Activated gamma-delta T cell treated with Interleukin-2 at 50 U/mL for 16 hours (primary cell): ENCODE measurements at regions not wholly inside any gene's neighbourhood (a gene's known extent, or its start where the extent isn't known, plus 50 kb on each side); places are given as distances from the start of the nearest gene placed in this dataset.
"Not testable (repeated sequence)": the region's sequence is repeated elsewhere in the genome, so short reads cannot be mapped to it uniquely, and the experiment has no call there.

Experiments used
- DNase-seq: peaks from one replicate; pipeline ENCODE4 v3.0.0-alpha.2; 2020

DNA sequence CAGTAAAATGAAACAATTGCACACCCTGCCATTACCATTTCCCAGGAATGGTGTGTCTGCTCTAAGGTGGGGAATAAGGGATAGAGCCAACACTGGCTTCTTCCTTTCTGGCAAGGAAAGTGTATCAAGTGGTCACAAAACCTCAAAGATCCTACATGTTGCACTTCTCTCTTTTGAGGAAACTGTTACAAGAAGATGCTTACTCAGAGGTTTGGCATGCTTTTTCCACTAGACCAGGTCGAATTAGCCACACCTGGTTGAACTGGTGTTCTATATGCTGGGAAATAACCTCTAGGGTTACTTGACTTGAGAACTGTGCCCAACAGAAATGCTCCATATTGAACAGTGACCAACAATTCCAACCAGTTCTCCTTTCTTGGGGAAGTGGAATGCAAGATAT lies 102.9 kb downstream of the LRRN1 start:
- no peak for DNase-seq

- no peak for DNase-seq
These were observed 106.9 kb downstream of the LRRN1 start for GRCh38 chr3:3906171-3906570.

GRCh38 chr3:3907023-3907422 lies 107.8 kb downstream of the LRRN1 start:
- DNase-seq, result no peak

- no peak for DNase-seq
These were observed 119.5 kb downstream of the LRRN1 start for GRCh38 chr3:3918763-3919162.

GRCh38 chr3:3919316-3919715 lies 120.1 kb downstream of the LRRN1 start:
- DNase-seq, result no peak

DNA sequence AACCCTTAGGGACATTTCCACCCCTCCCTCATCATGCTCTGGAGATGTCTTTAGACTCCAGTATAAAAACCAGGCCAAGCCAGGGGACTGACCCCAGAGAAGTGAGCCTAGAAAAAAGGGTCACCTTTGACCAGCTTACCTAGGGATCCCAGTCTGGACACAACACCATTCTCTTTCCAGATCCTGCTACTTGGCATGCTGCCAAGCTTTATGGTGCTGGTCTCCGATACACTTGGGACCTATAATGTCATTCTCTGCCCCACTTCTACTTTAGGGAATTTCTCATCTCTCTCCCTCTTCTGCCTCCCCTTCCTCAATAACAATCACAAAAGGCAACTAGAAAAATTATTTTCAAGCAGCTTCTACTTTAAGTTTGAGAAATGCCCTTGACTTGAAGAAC lies 124.4 kb downstream of the LRRN1 start:
- no peak for DNase-seq

DNA sequence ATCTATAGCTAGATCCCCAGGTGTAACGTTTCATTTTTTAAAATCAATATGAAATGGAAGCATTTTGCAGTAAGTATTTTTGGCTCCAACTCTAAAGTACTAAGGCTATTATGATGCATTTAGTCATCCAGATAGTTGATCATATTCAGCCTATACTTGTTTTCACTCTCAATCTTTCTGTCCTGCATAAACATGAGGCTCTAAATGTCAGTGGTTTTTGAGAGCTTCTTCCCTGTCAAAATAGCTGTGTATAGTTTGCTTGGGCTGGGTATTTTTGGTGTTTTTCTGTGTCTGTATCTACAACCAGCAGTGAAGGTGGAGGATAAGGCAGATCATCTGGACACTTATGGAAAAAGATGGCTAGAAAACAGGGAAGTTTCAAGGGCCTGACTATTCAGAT lies 128.0 kb downstream of the LRRN1 start:
- DNase-seq, result no peak

- no peak for DNase-seq
These were observed 128.7 kb downstream of the LRRN1 start for GRCh38 chr3:3927965-3928364.

DNA sequence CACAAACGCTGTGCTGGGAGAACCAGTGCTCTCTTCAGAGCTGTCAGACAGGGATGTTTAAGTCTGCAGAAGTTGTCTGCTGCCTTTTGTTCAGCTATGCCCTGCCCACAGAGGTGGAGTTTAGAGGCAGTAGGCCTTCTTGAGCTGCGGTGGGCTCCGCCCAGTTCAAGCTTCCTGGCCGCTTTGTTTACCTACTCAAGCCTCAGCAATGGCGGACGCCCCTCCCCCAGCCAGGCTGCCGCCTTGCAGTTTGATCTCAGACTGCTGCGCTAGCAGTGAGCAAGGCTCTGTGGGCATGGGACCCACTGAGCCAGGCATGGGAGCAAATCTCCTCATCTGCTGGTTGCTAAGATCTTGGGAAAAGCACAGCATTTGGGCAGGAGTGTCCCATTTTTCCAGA lies 142.1 kb downstream of the LRRN1 start:
- DNase-seq, result not testable (repeated sequence)

DNA sequence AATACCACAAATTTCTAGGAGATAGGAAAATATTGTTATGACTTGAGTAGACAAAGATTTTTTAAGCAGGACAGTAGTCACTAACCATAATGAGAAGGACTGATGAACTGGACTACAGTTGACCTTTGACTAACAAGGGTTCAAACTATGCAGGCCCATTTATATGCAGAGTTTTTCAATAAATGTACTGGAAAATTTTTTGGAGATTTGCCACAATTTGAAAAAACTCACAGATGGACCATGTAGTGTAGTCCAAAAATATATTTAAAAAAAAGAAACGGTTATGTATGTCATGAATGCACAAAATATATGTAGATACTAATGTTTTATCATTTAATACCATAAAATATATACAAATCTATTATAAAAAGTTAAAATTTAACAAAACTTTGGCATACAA lies 151.8 kb downstream of the LRRN1 start:
- DNase-seq, result no peak

GRCh38 chr3:3951501-3951900 lies 152.3 kb downstream of the LRRN1 start:
- DNase-seq, result no peak

GRCh38 chr3:3962867-3963266 lies 163.6 kb downstream of the LRRN1 start:
- not testable (repeated sequence) for DNase-seq

- no peak for DNase-seq
These were observed 184.8 kb downstream of the LRRN1 start for GRCh38 chr3:3984053-3984452.

- DNase-seq, result no peak
These were observed 192.4 kb downstream of the LRRN1 start for GRCh38 chr3:3991598-3991997.

DNA sequence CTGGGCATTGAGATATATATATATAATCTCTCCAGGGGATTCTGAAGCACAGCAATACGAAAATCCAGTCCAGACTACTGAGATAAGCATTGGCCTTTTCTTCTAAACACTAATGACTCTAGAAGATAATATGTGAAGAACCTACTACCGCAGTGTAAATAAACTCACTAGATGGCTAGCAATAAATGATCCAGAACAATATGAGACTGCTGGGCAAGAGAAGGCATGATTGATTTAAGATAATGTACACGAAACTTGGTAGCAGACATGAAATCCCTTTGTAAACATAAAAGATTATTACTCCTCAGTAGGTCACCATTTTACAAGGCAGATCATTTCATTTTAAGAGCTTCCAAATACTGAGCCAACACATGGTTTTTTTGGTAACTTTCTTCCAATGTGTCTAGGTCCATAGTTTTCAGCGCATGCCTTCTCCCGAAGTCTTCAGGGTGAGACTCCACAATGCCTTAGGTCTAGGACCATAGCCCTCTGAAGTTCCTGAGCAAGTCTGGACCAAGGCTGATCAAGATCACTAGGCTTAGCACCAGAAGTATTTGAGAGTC lies 193.2 kb downstream of the LRRN1 start:
- no peak for DNase-seq

DNA sequence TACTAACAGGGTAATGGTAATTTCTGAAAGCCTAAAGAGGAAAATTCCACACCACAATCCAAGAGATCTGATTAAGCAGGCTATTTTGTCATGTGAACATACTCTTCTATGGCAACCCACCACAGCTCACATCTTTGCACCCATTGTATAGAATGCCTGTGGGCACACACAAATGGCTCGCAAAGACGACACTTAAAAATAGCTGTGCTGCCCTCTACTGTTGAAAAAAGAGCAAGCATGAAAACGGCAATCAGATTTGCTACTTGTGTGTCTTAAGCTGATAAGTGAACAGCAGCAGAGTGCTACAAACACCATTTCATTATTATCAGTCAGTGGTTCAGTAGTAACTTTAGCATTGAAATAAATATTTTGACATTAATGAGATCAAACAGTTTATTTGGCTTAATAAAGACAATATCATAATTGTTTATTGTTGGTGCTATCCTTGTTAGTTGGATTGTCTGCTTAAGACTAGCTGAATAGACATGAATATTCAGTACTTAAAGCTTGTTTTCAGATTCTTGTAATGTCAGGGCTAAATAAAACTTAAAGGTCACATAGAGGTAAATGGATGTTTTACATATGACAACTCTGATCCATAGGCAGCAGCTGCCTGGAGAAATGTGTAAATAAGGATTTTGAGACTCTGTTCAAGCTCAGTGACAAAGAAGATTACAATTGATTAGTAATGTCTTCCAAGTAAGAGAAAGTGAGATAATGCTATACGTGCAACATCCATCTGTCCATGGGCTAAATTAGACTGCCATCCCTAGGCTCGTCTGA lies 199.1 kb downstream of the LRRN1 start:
- peak; percentile 7 for DNase-seq

GRCh38 chr3:3999340-3999739 lies 200.1 kb downstream of the LRRN1 start:
- DNase-seq, result not testable (repeated sequence)

GRCh38 chr3:4001976-4002375 lies 202.7 kb downstream of the LRRN1 start:
- DNase-seq, result no peak

DNA sequence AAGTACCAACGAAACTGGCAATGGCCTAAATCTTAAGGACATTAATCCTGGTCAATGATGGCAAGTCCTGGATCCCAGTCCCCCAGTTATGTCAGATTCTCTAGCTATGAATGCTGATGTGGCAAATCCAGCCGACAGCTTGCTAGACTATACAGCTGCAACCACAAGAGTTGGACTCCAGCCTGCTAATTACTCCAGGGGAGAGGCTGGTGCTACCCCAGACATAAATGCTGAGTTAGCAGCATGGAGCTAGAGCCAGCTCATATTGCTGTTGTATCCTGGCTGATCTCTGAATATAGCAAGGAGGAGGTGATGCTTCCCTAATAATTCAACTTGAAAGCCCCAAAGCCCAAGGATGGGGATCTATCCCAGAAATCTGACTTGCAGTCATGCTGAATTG lies 207.1 kb downstream of the LRRN1 start:
- no peak for DNase-seq

DNA sequence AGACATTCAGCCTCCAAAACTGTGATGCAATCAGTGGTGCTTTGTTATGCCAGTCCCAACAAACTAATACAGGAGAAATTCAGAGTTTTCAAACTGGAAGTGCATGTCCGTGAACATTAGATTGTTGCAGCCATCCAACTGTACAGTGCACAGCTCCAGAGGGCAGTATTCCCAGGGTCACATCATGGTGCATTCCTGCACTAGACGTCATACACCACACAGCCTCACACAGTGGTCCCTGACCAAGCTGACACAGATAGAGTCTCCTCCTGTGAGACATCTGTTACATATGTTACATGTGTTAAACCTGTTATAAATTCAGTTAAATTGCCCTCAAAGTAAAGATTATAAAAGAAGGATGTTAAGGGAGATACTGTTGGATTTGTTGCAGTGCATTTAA lies 209.0 kb downstream of the LRRN1 start:
- DNase-seq, result no peak

- no peak for DNase-seq
These were observed 211.9 kb downstream of the LRRN1 start for GRCh38 chr3:4011166-4011565.

GRCh38 chr3:4015426-4015825 lies 216.2 kb downstream of the LRRN1 start:
- no peak for DNase-seq

DNA sequence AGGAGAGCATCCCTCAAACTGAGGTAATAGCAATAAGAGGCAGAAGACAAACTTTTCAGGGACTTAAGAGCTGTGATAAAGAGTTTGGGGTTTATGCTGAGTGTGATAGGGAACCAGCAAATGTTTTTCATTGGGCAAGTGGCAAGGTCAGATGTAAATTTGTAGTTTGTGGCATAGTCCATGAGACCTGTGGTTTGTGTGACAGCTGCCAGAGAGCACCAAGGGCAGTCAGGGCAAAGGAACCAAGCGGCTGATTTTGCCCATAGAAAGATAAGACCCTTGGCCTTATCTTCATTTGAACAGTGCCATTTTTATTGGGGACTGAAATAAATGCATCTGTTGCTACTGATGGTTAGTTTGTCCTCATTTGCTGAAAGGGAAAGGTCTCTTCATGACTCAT lies 220.3 kb downstream of the LRRN1 start:
- DNase-seq, result no peak

DNA sequence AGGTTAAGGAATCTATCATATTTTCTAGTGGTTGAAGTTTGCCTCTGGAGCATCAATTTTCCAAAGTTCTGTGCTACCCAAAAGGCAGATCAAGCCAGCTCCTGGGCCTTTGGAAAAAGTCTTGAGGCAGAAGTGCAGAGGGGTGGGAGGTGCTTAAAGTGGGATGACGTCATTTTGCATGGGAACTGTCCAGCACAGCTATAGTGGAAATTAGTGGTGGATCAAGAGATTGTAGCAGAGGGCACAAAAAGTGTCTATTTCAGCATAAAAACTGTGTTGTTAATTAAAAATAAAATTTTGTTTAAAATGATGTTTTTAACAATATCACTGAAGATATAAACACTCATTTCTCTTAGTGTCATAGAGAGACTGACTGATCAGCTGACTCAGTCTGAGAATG lies 221.9 kb downstream of the LRRN1 start:
- DNase-seq, result no peak

- DNase-seq, result no peak
These were observed 229.9 kb downstream of the LRRN1 start for GRCh38 chr3:4029135-4029534.
